ENCODE measurements at regions not wholly inside any gene's neighbourhood (a gene's known extent, or its start where the extent isn't known, plus 50 kb on each side); places are given as distances from the start of the nearest gene placed in this dataset.

- no peak for DNase-seq (ENCODE audit: low read depth in 2 of 2)
Observed at GRCh38 chr4:123568936-123569335, 172.3 kb downstream of the SPRY1 start.

- DNase-seq (ENCODE audit: low read depth in 2 of 2) = no peak
Observed at GRCh38 chr4:123569541-123569940, 172.9 kb downstream of the SPRY1 start.

GRCh38 chr4:123573866-123574508 lies 177.4 kb downstream of the SPRY1 start:
- no peak for DNase-seq (ENCODE audit: low read depth in 2 of 2)

- DNase-seq (ENCODE audit: low read depth in 2 of 2) = no peak
Observed at GRCh38 chr4:123575291-123575690, 178.7 kb downstream of the SPRY1 start.

- no peak for DNase-seq (ENCODE audit: low read depth in 2 of 2)
Observed at GRCh38 chr4:123577225-123577906, 180.8 kb downstream of the SPRY1 start.

GRCh38 chr4:123578276-123579029 lies 181.9 kb downstream of the SPRY1 start:
- no peak for DNase-seq (ENCODE audit: low read depth in 2 of 2)

GRCh38 chr4:123579961-123580360 lies 183.4 kb downstream of the SPRY1 start:
- no peak for DNase-seq (ENCODE audit: low read depth in 2 of 2)

- no peak for DNase-seq (ENCODE audit: low read depth in 2 of 2)
Observed at GRCh38 chr4:123580981-123581664, 184.5 kb downstream of the SPRY1 start.

- DNase-seq (ENCODE audit: low read depth in 2 of 2) = no peak
Observed at GRCh38 chr4:123581802-123582201, 185.2 kb downstream of the SPRY1 start.

GRCh38 chr4:123583043-123583442 lies 186.4 kb downstream of the SPRY1 start:
- no peak for DNase-seq (ENCODE audit: low read depth in 2 of 2)

- DNase-seq (ENCODE audit: low read depth in 2 of 2) = no peak
Observed at GRCh38 chr4:123585111-123585510, 188.5 kb downstream of the SPRY1 start.

- peak in 1 of 2 donors; percentile 56 for DNase-seq (ENCODE audit: low read depth in 2 of 2)
Observed at GRCh38 chr4:123587983-123588494, 191.4 kb downstream of the SPRY1 start.

GRCh38 chr4:123588631-123589241 lies 192.1 kb downstream of the SPRY1 start:
- no peak for DNase-seq (ENCODE audit: low read depth in 2 of 2)

- DNase-seq (ENCODE audit: low read depth in 2 of 2) = no peak
Observed at GRCh38 chr4:123589301-123589700, 192.7 kb downstream of the SPRY1 start.

GRCh38 chr4:123591875-123592274 lies 195.3 kb downstream of the SPRY1 start:
- no peak for DNase-seq (ENCODE audit: low read depth in 2 of 2)

- peak; percentile 10 to 22 for DNase-seq (ENCODE audit: low read depth in 2 of 2)
Observed at GRCh38 chr4:123593655-123594054, 197.1 kb downstream of the SPRY1 start.

GRCh38 chr4:123596805-123597204 lies 200.2 kb downstream of the SPRY1 start:
- no peak for DNase-seq (ENCODE audit: low read depth in 2 of 2)

GRCh38 chr4:123597586-123597985 lies 201.0 kb downstream of the SPRY1 start:
- peak in 1 of 2 donors; percentile 41 for DNase-seq (ENCODE audit: low read depth in 2 of 2)

- DNase-seq (ENCODE audit: low read depth in 2 of 2) = no peak
Observed at GRCh38 chr4:123598331-123598730, 201.7 kb downstream of the SPRY1 start.

- DNase-seq (ENCODE audit: low read depth in 2 of 2) = peak in 1 of 2 donors; percentile 14
Observed at GRCh38 chr4:123599061-123599919, 202.7 kb downstream of the SPRY1 start.
